GM13976 (cell line): ENCODE measurements at regions not wholly inside any gene's neighbourhood (a gene's known extent, or its start where the extent isn't known, plus 50 kb on each side); places are given as distances from the start of the nearest gene placed in this dataset.

ENCODE experiments used
- DNase-seq: peaks from one replicate; pipeline ENCODE4 v3.0.0; 2012; ENCODE audit warnings: low spot score
- CTCF ChIP-seq: IDR thresholded peaks from 2 replicates; pipeline ENCODE4 v1.5.1; 2012; ENCODE audit warnings: borderline replicate concordance, mild to moderate bottlenecking; ENCODE audit not compliant: insufficient read depth; ENCODE audit errors: extremely low read depth, missing control alignments, control extremely low read depth
- in situ Hi-C: fragments of 300-500 bp; cut with MboI; formaldehyde crosslinking; loops from one replicate; pipeline ENCODE4 v1.12.0; 2022; ENCODE audit warnings: low sequenced_read_pairs, mixed read lengths, inconsistent platforms; ENCODE audit not compliant: unreplicated experiment

- TF ChIP-seq CTCF, result no peak
- DNase-seq, result no peak
- in situ Hi-C loops, result no loop called here
Observed at GRCh38 chr6:87900160-87900698, 147.4 kb upstream of the SPACA1 start.

GRCh38 chr6:87899499-87900147 is 148.0 kb upstream of the SPACA1 start:
- in situ Hi-C loops, result no loop called here
- no peak for DNase-seq
- TF ChIP-seq CTCF, result no peak

GRCh38 chr6:87897663-87898062 is 150.0 kb upstream of the SPACA1 start:
- no peak for TF ChIP-seq CTCF
- no peak for DNase-seq
- in situ Hi-C loops, result no loop called here

GRCh38 chr6:87897013-87897412 is 150.6 kb upstream of the SPACA1 start:
- in situ Hi-C loops, result no loop called here
- no peak for TF ChIP-seq CTCF

GRCh38 chr6:87887266-87887665 is 160.4 kb upstream of the SPACA1 start:
- no peak for TF ChIP-seq CTCF
- no peak for DNase-seq
- in situ Hi-C loops, result no loop called here

More at GRCh38 chr6:87897013-87897412, 150.6 kb upstream of the SPACA1 start:
- no peak for DNase-seq

- in situ Hi-C loops, result no loop called here
- DNase-seq, result no peak
Observed at GRCh38 chr6:87884203-87884602, 163.4 kb upstream of the SPACA1 start.

More at GRCh38 chr6:87884203-87884602, 163.4 kb upstream of the SPACA1 start:
- no peak for TF ChIP-seq CTCF
